BJ (cell line): ENCODE measurements at regions not wholly inside any gene's neighbourhood (a gene's known extent, or its start where the extent isn't known, plus 50 kb on each side); places are given as distances from the start of the nearest gene placed in this dataset.

Experiments used
- CTCF ChIA-PET: fragments of 350-600 bp; formaldehyde crosslinking; extraction: SDS; loops from one replicate; lab custom pipeline; 2021; ENCODE audit warnings: antibody characterized with exemption, inconsistent platforms; lab: Yijun Ruan, JAX
- POLR2A ChIA-PET: fragments of 300-600 bp; sonication (Branson Sonifier 250); formaldehyde crosslinking; extraction: SDS; loops from one replicate; lab custom pipeline; 2021; ENCODE audit warnings: antibody characterized with exemption; lab: Charles Lee
- DNase-seq: peaks from one replicate; pipeline ENCODE4 v3.0.0-alpha.2; 2011; ENCODE audit warnings: low read depth
- H3K27me3 ChIP-seq: 2 replicates; pipeline ENCODE4 v1.6.0; 2011; ENCODE audit warnings: low read length; ENCODE audit not compliant: control insufficient read depth, insufficient read depth
- H3K36me3 ChIP-seq: 2 replicates; pipeline ENCODE4 v1.5.1; 2011; ENCODE audit warnings: low read length; ENCODE audit not compliant: control insufficient read depth, insufficient read depth
- H3K4me3 ChIP-seq: 2 replicates; pipeline ENCODE4 v1.5.1; 2011; ENCODE audit warnings: low read depth, mild to moderate bottlenecking, control low read depth, low read length
- CTCF ChIP-seq: IDR thresholded peaks from 2 replicates; pipeline ENCODE4 v1.5.1; 2011; ENCODE audit warnings: low read depth, mild to moderate bottlenecking, control low read depth, inconsistent platforms, low read length, moderate library complexity; ENCODE audit not compliant: insufficient read depth

DNA sequence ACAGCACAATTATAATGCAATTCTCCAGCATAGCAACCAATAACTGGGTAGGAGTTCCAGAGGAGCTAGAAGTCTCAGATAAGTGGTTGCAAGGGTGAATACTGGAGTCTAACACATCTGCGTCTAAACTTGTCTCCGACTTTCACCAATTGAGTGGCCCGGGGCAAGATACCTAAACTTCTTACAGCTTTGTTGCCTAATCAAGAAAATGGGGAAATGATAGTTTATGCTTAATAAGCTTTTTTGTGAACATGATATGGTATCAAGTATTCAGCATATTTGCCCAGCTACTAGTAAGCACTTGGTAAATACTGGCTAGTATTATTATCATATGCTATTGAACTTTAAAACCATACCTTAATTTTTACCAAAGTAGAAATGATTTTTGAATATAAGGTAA lies 183.5 kb downstream of the KCNJ2 start:
- no peaks in the 10 kb centered on the region for H3K27me3 ChIP-seq
- no peaks in the 10 kb centered on the region for H3K36me3 ChIP-seq
- H3K4me3 ChIP-seq: no peak overlapping the region
- POLR2A ChIA-PET: no interaction called here
- CTCF ChIA-PET: no interaction called here
- TF ChIP-seq CTCF: no peak
- DNase-seq: no peak

DNA sequence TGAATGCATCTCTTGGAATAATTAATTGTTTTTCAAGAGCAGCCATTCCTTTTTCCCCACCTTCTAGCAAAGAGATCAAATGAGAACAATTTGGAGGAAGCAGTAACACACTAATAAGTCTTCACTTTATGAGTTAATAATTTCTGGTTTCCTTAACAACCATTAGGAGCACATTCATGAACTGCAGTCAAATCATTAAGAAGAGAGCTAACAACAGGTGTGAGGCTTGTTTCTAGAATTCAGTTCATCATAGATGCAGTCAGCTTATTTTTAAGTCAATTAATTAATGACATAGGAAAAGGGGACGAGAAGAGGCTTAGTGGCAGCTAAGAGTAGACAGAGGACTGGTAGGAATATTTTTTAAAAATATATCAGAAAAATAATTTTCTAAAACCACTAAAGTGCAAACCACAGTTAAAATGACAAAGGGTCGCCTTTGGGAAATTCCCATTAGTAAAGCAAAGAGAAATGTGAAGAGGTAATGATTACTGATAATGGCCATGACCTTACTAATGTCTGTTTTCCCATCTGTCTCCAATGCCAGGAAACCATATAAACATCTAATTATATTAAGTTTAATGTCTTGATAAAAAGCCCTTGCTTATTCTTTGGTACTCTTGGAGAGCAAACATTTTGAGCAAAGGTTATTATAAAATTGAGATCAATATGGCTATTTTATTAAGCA lies 184.2 kb downstream of the KCNJ2 start:
- Histone ChIP-seq H3K27me3 (no peaks in the 10 kb centered on the region), H3K36me3 (no peaks in the 10 kb centered on the region), H3K4me3 (no peak overlapping the region)
- CTCF ChIA-PET: no interaction called here
- no peak for DNase-seq
- TF ChIP-seq CTCF: no peak
- POLR2A ChIA-PET: no interaction called here

- no peaks in the 10 kb centered on the region for H3K36me3 ChIP-seq
- CTCF ChIA-PET: interaction anchor here (0.7 kb wide), 1 partner anchor 55 kb away, joined by 3 read pairs; no protein-coding TSS in a partner anchor
- POLR2A ChIA-PET: no interaction called here
- no peak for DNase-seq
- no peaks in the 10 kb centered on the region for H3K27me3 ChIP-seq
- TF ChIP-seq CTCF: no peak
- H3K4me3 ChIP-seq: no peak overlapping the region
These were observed 185.9 kb downstream of the KCNJ2 start for GRCh38 chr17:70355185-70355584.

GRCh38 chr17:70357190-70357589 lies 187.9 kb downstream of the KCNJ2 start:
- no peak for DNase-seq
- ChIA-PET CTCF (interaction anchor here (0.6 kb wide), 1 partner anchor 273 kb away, joined by 3 read pairs; no protein-coding TSS in a partner anchor), POLR2A (no interaction called here)
- H3K4me3 ChIP-seq: no peak overlapping the region
- no peaks in the 10 kb centered on the region for H3K36me3 ChIP-seq
- no peak for TF ChIP-seq CTCF
- H3K27me3 ChIP-seq: no peaks in the 10 kb centered on the region

DNA sequence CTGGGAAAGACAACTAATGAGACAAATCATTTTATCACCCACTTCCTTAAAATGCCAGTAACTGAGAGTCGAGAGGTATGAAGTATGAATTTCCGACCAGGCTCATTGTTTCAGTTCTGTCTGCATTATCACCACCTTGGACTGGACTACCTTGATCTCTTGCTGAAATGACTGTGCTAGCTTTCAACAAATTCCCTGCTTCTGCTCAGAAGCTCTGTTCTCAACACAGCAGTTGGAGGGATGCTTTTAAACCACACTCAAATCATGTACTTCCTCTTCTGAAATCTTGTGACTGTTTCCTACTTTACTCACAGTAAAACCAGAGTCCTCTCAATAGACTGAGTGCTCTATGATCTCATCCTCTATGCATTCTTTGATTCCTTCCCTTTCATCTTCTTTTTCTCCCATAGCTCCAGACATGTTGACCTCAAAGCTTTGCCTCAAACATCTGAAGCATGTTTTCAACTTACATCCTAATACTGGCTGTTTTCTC lies 195.8 kb downstream of the KCNJ2 start:
- no peak overlapping the region for H3K4me3 ChIP-seq
- TF ChIP-seq CTCF: no peak
- DNase-seq: no peak
- ChIA-PET POLR2A (no interaction called here), CTCF (interaction anchor here (0.6 kb wide), 1 partner anchor 53 kb away, joined by 3 read pairs; no protein-coding TSS in a partner anchor)
- H3K27me3 ChIP-seq: no peaks in the 10 kb centered on the region
- H3K36me3 ChIP-seq: no peaks in the 10 kb centered on the region
